B cell (primary cell): ENCODE measurements at regions not wholly inside any gene's neighbourhood (a gene's known extent, or its start where the extent isn't known, plus 50 kb on each side); places are given as distances from the start of the nearest gene placed in this dataset.
"Not testable (repeated sequence)": the region's sequence is repeated elsewhere in the genome, so short reads cannot be mapped to it uniquely, and the experiment has no call there.

Experiments used
- ATAC-seq: fragments of 200-7000 bp; cut with Tn5 transposase; one replicate; pipeline ENCODE4 v1.10.0; 2021; ENCODE audit warnings: low read depth, mild to moderate bottlenecking, moderate number of reproducible peaks, moderate library complexity
- CTCF ChIA-PET: fragments of 350-600 bp; sonication (Branson Sonifier 250); formaldehyde crosslinking; loops from one replicate; lab custom pipeline; 2021; ENCODE audit warnings: antibody characterized with exemption, inconsistent platforms; lab: Charles Lee
- POLR2A ChIA-PET: fragments of 350-600 bp; sonication (Branson Sonifier 250); formaldehyde crosslinking; loops from one replicate; lab custom pipeline; 2021; ENCODE audit warnings: antibody characterized with exemption; lab: Charles Lee
- DNase-seq: peaks from one replicate; pipeline ENCODE4 v3.0.0; 2013
- H2AFZ ChIP-seq: 2 replicates; pipeline ENCODE4 v1.6.1; 2012; ENCODE audit warnings: mild to moderate bottlenecking, low read depth, low read length; ENCODE audit not compliant: insufficient read depth, poor library complexity, severe bottlenecking
- H3K27ac ChIP-seq, 2 donors: 1 replicate in 1 of 2; 2 replicates in 1 of 2; pipeline ENCODE4 v1.5.1; 2012 to 2013; ENCODE audit warnings: low read length in 2 of 2, mild to moderate bottlenecking in 2 of 2, moderate library complexity in 1 of 2
- H3K27me3 ChIP-seq, 4 experiments: fragments of 200-600 bp in 1 of 4; sonication (generic) in 1 of 4; replicated peaks in 1 of 4; 1 replicate in 2 of 4; 2 replicates in 2 of 4; pipeline versions ENCODE4 v1.6.1 to v1.7.0; 2013 to 2016; ENCODE audit warnings: low read length in 3 of 4, mild to moderate bottlenecking in 2 of 4, mixed read lengths in 1 of 4, moderate library complexity in 1 of 4; ENCODE audit not compliant: insufficient read depth in 4 of 4, control insufficient read depth in 3 of 4; ENCODE audit errors: control extremely low read depth in 1 of 4
- H3K36me3 ChIP-seq, 2 experiments: replicated peaks in 1 of 2; 1 replicate in 1 of 2; 2 replicates in 1 of 2; pipeline versions ENCODE4 v1.6.1 to v1.7.1; 2013; ENCODE audit warnings: low read length in 1 of 2; ENCODE audit not compliant: insufficient read depth in 2 of 2, control insufficient read depth in 1 of 2; ENCODE audit errors: control extremely low read depth in 1 of 2, extremely low read depth in 1 of 2
- H3K4me1 ChIP-seq, 2 donors: fragments of 200-600 bp in 1 of 2; sonication (generic) in 1 of 2; 1 replicate in 1 of 2; 2 replicates in 1 of 2; pipeline versions ENCODE4 v1.5.1 to v1.6.1; 2013 to 2017; ENCODE audit warnings: low read length in 2 of 2; ENCODE audit not compliant: control insufficient read depth in 2 of 2, insufficient read depth in 2 of 2
- H3K4me2 ChIP-seq: replicated peaks from 2 replicates; pipeline ENCODE3; 2012; ENCODE audit warnings: mild to moderate bottlenecking, low read depth, low read length; ENCODE audit not compliant: poor library complexity, severe bottlenecking
- H3K4me3 ChIP-seq, 5 experiments: fragments of 200-600 bp in 1 of 5; sonication (generic) in 1 of 5; 1 replicate in 3 of 5; 2 replicates in 2 of 5; pipeline versions ENCODE4 v1.5.1 to v1.7.0; 2011 to 2016; ENCODE audit warnings: low read length in 4 of 5, mild to moderate bottlenecking in 4 of 5, low read depth in 2 of 5, control low read depth in 1 of 5, moderate library complexity in 1 of 5; ENCODE audit not compliant: insufficient read depth in 1 of 5; ENCODE audit errors: control extremely low read depth in 1 of 5, extremely low read depth in 1 of 5
- H3K79me2 ChIP-seq: fragments of 200-600 bp; sonication (generic); one replicate; pipeline ENCODE4 v1.6.0; 2016; ENCODE audit warnings: low read length; ENCODE audit not compliant: control insufficient read depth, insufficient read depth
- H3K9ac ChIP-seq: fragments of 200-600 bp; sonication (generic); 2 replicates; pipeline ENCODE4 v1.6.1; 2017; ENCODE audit warnings: mild to moderate bottlenecking, low read length, moderate library complexity
- H3K9me3 ChIP-seq, 3 donors: one replicate each; pipeline versions ENCODE4 v1.6.1 to v1.7.1; 2013; ENCODE audit warnings: low read length in 2 of 3; ENCODE audit not compliant: control insufficient read depth in 2 of 3, insufficient read depth in 1 of 3; ENCODE audit errors: control extremely low read depth in 1 of 3
- H4K20me1 ChIP-seq: 2 replicates; pipeline ENCODE4 v1.6.0; 2012; ENCODE audit warnings: mild to moderate bottlenecking, low read length; ENCODE audit not compliant: insufficient read depth, control insufficient read depth, poor library complexity, severe bottlenecking
- H3K27ac Mint-ChIP-seq: one replicate; pipeline ENCODE4 v1.8.0; 2021; ENCODE audit warnings: mixed read lengths
- H3K27me3 Mint-ChIP-seq: one replicate; pipeline ENCODE4 v1.8.0; 2021; ENCODE audit warnings: mixed read lengths
- H3K4me1 Mint-ChIP-seq: one replicate; pipeline ENCODE4 v1.8.0; 2021; ENCODE audit warnings: mixed read lengths
- H3K4me3 Mint-ChIP-seq: one replicate; pipeline ENCODE4 v1.8.0; 2021; ENCODE audit warnings: mixed read lengths
- H3K9me3 Mint-ChIP-seq: one replicate; pipeline ENCODE4 v1.8.0; 2022; ENCODE audit warnings: mixed read lengths; ENCODE audit not compliant: insufficient read depth
- WGBS: methylation state at CpG from one replicate; pipeline ENCODE4 v1.1.5; 2013; ENCODE audit warnings: missing lambda C conversion rate; ENCODE audit not compliant: insufficient coverage; 5-methylcytosine and 5-hydroxymethylcytosine counted together
- intact Hi-C: fragments of 100-400 bp; cut with micrococcal nuclease; formaldehyde crosslinking; loops from one replicate; pipeline ENCODE4 v1.10.0; 2022

DNA sequence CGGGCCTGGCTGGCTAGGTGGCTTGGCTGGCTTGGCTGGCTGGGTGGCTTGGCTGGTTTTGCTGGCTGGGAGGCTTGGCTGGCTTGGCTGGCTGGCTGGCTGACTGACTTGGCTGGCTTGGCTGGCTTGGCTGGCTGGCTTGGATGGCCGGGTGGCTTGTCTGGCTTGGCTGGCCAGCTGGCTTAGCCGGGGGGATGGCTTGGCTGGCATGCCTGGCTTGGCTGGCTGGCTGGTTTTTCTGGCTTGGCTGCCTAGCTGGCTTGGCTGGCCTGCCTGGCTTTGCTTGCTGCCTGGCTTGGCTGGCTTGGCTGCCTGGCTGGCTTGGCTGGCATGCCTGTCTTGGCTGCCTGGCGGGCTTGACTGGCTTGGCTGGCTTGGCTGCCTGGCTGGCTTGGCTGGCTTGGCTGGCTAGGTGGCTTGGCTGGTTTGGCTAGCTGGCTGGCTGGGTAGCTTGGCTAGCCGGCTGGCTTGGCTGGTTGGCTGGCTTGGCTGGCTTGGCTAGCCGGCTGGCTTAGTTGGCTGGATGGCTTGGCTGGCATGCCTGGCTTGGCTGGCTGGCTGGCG lies 2829.6 kb downstream of the RPIA start:
- DNase-seq, H4K20me1 ChIP-seq, H3K36me3 ChIP-seq, H3K4me1 Mint-ChIP-seq, POLR2A ChIA-PET, H3K27ac Mint-ChIP-seq, H3K27me3 Mint-ChIP-seq, H3K4me1 ChIP-seq, H3K9ac ChIP-seq, CTCF ChIA-PET, H3K79me2 ChIP-seq, H3K4me3 ChIP-seq, H2AFZ ChIP-seq, H3K27me3 ChIP-seq, H3K4me2 ChIP-seq, intact Hi-C loops, ATAC-seq, H3K9me3 Mint-ChIP-seq, H3K27ac ChIP-seq, H3K4me3 Mint-ChIP-seq: not testable (repeated sequence)
- WGBS = no CpG with 5 or more reads among the region's 7 CpGs
- H3K9me3 ChIP-seq = peaks cover 0 to 14% (median 0%) of the 10 kb centered on the region in 3 donors

- WGBS = 60% methylated on average over 1 of the region's 4 CpGs
- H2AFZ ChIP-seq, H3K27me3 Mint-ChIP-seq, H3K9ac ChIP-seq, H3K27ac Mint-ChIP-seq, H3K4me3 Mint-ChIP-seq, H3K9me3 Mint-ChIP-seq, DNase-seq, ATAC-seq, H3K4me3 ChIP-seq, POLR2A ChIA-PET, H3K4me1 Mint-ChIP-seq, H3K36me3 ChIP-seq, intact Hi-C loops, H3K27me3 ChIP-seq, H3K4me2 ChIP-seq, H4K20me1 ChIP-seq, H3K79me2 ChIP-seq, CTCF ChIA-PET, H3K4me1 ChIP-seq, H3K27ac ChIP-seq: not testable (repeated sequence)
- H3K9me3 ChIP-seq = peaks cover 0 to 14% (median 0%) of the 10 kb centered on the region in 3 donors
Observed at GRCh38 chr2:91521944-91522343, 2830.5 kb downstream of the RPIA start.

- H3K9me3 Mint-ChIP-seq, H3K27me3 Mint-ChIP-seq, H3K27ac ChIP-seq, CTCF ChIA-PET, H3K4me3 ChIP-seq, H3K36me3 ChIP-seq, DNase-seq, H3K4me2 ChIP-seq, H3K4me1 Mint-ChIP-seq, H3K79me2 ChIP-seq, POLR2A ChIA-PET, ATAC-seq, H3K27me3 ChIP-seq, H3K27ac Mint-ChIP-seq, H3K4me3 Mint-ChIP-seq, H3K4me1 ChIP-seq, intact Hi-C loops, H4K20me1 ChIP-seq, H2AFZ ChIP-seq, H3K9ac ChIP-seq: not testable (repeated sequence)
- peaks cover 0 to 18% (median 0%) of the 10 kb centered on the region in 3 donors for H3K9me3 ChIP-seq
- no CpG with 5 or more reads among the region's 5 CpGs for WGBS
Observed at GRCh38 chr2:91522877-91523276, 2831.4 kb downstream of the RPIA start.

DNA sequence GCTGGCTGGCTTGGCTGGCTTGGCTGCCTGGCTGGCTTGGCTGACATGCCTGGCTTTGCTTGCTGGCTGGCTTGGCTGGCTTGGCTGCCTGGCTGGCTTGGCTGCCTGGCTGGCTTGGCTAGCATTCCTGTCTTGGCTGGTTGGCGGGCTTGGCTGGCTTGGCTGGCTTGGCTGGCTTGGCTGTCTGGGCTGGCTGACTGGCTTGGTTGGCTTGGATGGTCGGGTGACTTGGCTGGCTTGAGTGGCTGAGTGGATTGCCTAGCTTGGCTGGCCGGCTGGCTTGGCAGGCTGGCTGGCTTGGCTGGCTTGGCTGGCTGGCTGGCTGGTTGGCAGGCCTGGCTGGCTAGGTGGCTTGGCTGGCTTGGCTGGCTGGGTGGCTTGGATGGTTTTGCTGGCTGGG lies 2832.3 kb downstream of the RPIA start:
- H3K4me1 ChIP-seq, H3K27ac ChIP-seq, H3K36me3 ChIP-seq, intact Hi-C loops, H3K4me2 ChIP-seq, POLR2A ChIA-PET, H3K79me2 ChIP-seq, H2AFZ ChIP-seq, H3K9me3 Mint-ChIP-seq, H3K27me3 Mint-ChIP-seq, H3K4me1 Mint-ChIP-seq, DNase-seq, CTCF ChIA-PET, ATAC-seq, H3K4me3 ChIP-seq, H4K20me1 ChIP-seq, H3K4me3 Mint-ChIP-seq, H3K9ac ChIP-seq, H3K27me3 ChIP-seq, H3K27ac Mint-ChIP-seq: not testable (repeated sequence)
- peaks cover 0 to 10% (median 0%) of the 10 kb centered on the region in 3 donors for H3K9me3 ChIP-seq
- WGBS = no CpG with 5 or more reads among the region's 3 CpGs
